Muscle of back (tissue), 3 donors: ENCODE measurements at regions not wholly inside any gene's neighbourhood (a gene's known extent, or its start where the extent isn't known, plus 50 kb on each side); places are given as distances from the start of the nearest gene placed in this dataset.
A peak's percentile ranks its signal among the peaks of the same experiment; 100 is the strongest.
"Not testable (repeated sequence)": the region's sequence is repeated elsewhere in the genome, so short reads cannot be mapped to it uniquely, and the experiment has no call there.

Experiments
- DNase-seq, 3 donors: peaks; one replicate each; pipeline versions ENCODE4 v3.0.0 to v3.0.0-alpha.2; 2013

DNA sequence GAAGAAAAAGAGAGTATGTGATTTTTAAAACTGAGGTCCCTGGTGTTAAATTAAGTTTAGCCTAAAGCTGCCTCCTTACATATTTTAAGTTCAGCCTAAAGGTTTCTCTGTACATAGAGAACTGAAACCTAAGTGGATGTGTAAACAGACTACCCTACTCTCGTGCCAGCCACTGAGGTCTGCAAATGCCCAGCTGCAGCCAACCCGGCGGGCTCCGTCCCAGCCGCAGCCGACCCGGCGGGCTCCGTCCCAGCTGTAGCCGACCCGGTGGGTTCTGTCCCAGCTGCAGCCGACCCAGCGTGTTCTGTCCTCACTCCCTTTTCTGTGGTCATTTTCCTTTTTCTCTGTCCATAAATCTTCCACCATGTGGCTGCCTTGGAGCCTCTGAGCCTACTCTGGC is 97.2 kb upstream of the SFSWAP start:
- no peak for DNase-seq

DNA sequence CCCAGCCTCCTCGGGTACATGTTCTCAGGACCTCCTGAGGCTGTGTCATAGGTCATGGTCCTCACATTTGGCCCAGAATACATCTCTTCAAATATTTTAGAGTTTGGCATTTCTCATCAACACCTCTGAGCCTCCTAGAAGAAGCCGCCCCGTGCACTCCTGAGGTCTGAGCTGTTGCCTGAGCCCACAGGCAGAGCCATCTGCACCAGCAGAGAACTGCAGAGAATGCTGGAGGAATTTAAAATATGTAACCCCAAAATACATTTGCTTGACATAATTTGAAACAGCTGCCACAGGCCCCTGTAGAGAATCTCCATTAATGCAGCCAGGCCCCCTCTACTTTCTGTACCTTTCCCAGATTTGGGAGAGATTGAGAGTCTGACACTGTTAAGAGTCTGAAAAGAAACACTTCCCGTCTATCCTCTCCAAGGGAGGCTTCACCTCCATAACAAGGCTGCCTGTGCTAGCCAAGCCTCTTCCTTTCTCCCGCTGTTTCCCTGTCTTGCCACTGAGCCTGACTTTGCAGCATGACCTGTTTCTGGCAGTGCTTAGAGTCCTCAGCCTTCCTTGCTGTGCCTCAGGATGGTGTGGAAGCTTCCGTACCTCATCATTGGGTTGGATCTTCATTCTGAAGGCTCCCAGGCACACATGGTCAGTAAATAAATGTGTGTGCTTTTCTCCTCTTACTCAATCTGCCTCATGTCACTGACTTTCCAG is 95.4 kb upstream of the SFSWAP start:
- DNase-seq, result no peak

DNA sequence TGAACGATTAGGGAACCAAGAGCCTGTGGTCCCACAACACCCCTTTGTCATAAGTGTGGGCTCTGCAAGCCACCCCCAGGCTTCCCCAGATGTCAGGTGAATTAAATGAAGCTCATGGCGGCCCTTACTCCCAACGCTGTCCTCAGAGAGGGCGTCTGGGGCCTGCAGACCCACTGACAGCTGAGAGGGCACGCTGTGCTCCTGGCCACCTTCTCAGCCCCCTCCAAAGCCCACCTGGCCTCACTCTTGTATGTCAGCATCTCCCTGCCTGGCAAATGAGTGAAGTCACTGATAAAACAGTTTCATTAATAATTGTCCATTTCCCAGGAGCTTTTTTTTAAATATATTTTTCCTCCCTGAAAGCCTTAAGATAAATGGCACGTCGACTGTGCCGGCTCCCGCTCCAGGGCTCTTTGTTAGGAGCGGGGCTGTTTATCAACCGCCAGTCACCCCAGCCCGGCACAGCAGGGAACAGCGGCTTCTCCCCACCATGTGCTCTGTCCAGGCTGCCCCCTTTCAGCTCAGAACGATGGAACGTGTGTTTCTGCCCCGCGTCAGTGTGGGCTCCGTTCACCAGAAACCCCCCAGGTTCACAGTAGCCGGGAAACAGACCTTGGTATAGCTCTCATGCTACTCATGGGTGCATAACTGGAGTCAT is 94.7 kb upstream of the SFSWAP start:
- DNase-seq, result no peak

DNA sequence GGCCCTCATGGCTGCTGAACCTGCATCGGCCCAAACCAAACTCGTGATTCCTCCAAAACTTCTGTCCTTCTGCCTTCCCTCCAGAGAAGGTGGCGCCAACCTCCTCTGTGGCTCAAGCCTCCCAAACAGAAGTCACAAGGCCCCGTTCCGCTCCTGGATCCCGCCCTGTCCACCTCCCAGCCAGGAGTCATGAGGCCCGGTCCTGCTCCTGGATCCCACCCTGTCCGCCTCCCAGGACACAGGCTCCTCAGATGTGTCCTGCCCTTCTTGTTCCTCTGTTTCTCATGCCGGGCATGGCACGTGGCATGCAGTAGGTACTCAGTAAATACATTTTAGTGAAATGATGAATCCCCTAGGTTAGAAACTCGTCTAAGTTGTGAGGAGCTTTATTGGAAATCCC is 94.2 kb upstream of the SFSWAP start:
- DNase-seq, result peak in 1 of 3 donors; percentile 68

DNA sequence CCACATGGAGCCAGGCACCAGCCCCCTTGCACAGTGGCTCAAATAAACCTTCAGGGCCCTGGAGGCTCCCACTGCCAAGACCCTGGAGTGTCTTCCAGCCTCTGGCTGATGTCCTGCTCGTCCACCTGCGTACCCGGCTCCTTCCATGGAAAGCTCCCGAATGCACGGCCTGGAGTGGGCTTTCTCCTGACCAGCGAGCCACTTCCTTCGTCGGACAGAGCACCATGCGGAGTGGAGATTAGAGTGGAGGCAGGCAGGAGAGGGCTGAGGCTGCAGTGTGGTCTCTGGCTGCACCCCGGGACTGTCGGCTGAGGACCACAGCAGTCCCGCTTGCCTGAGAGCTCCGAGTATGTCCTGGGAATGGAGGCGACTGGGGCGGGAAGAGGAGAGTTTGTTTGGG is 93.7 kb upstream of the SFSWAP start:
- DNase-seq, result no peak

DNA sequence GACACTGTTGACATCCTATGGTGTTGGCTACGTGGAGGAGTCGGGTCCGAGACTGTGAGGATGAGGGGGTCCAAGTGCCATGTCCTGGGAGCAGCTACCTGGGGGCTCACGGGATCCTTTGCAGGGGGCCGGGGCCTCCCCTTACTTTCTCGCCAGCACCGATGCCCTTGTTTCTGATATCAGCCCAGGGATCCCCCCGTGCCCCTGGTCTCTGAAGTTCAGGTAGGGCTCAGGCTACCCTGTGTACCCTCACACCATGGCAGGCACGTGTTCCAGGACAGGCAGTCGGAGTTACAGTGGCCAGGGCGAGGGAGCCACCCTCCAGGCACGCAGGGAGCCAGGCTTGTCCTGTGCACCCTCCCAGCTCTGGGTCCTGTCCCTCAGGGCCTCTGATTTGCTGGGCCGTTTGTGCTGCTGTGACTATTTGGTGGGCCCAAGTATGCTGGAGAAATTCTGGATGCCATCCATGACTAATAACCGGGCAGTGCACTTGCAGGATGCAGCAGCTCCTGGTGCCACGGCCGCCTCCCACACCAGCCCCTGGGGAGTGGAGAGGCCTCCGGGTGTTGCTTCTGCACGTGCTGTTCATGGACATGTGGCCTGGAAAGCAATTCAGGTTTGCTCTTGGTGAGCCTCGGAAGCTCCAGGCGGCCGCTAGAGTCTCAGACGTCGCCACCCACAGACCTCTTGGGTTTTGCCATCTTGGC is 93.1 kb upstream of the SFSWAP start:
- no peak for DNase-seq

DNA sequence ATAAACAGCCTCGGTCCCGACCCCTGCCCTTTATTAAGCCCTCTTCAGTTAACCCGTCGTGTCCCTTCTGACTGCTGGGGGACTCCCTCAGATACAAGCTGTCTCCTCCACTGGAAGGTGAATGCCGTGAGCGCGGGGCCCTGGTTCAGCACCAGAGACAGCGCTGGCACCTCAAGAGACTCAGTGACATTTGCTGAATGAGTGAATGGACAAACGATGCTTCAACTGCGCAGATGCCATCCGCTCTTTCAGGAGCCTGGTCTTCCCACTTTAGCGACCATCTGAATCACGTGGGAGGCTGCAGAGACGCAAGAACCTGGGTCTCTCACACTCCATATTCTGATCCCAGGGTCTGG is 92.6 kb upstream of the SFSWAP start:
- peak in 2 of 3 donors; percentile 34 to 61 for DNase-seq

DNA sequence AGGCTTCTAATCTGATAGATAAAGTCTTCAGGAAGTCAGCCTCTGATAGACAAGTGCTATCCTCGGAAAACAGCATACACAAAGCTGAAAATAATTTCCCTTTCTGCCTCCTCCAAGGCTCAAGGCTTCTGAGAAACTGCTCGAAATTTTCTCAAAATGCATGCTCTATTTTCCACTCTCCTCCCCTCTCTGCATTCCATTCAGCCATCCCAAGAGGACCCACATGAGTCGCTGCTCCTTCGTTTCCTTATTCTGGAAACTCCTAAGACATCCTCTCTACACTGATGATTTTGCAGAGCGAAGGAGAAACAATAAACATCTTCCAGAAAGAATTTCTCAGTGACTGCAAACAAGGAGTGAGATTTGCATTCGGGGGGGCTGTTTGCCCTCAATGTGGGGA is 92.2 kb upstream of the SFSWAP start:
- peak in 2 of 3 donors; percentile 29 to 65 for DNase-seq

DNA sequence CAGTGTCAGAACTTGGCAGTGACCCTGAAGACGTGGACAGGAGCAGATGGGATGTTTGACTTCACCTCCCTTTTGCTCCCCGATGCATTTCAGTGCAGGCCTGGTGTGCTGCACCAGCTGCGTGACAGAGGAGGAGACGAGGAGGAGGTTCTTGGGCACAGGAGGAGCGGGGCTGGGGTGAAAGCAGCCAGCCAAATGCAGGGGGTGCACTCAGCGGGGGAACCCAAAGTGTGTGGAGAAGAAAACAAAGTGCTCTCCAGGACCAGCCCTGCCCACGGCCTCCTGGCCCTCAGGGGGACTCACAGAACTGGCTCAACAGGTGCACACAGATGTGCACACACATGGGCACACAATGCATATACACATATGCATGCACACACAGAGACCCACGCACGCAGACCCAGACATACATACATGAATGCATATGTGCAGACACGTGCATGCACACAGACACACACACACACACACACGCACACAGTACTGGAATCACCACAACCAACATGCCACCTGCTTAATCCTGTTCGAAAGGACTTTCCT is 91.7 kb upstream of the SFSWAP start:
- DNase-seq, result no peak

DNA sequence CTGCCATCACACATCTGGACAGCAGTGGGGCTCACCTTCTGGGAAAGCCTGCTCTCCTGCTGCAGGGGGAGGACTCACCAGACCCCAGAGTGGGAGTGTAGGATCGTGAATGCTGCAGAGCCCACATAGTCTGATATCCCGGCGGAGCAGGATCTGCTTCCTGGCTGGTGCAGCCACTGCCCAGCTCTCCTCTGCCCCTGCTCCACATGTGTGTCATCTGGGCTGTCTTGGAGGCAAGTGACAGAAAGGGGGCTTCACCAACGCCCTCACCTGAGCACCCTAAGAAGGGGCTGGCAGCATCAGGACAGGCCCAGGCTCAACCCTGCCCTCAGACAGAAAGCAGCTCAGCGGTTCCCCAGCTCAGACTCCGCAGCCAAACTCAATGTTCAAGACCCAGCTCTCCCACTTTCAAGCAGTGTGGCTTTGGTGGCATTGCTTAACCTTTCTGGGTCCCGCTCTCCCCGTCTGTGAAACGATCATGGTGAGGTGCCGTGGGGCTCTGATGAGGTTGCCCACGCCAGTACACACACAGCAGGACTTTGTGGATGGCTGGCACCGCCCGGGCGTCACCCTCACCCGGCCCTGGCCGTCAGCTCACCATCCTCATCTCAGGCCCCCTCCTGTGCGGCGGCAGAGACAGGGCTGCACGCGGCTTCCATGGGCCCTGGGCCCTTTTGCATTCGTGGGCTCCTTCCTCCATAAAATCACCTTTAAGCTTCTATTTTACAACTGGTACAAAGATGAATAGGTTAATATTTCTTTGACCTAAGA is 91.0 kb upstream of the SFSWAP start:
- no peak for DNase-seq

DNA sequence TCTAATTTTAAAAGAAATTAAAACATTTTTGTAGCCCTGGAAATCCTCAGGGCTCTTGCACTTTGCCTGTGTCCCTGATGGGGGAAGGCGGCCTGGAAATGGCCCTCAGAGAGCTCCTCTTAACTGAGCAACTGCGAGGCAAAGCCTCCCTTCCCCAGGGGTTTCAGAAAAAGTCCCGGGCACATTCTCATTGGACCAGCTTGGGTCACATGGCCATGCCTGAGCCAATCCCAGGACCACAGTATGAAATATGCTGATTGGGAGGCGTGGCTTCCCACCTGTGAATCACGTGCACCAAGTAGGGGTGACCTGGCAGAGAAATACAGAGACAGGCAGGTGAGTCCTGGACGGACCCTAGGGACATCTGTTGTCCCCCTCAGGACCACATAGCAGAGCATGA is 90.4 kb upstream of the SFSWAP start:
- DNase-seq, result no peak

DNA sequence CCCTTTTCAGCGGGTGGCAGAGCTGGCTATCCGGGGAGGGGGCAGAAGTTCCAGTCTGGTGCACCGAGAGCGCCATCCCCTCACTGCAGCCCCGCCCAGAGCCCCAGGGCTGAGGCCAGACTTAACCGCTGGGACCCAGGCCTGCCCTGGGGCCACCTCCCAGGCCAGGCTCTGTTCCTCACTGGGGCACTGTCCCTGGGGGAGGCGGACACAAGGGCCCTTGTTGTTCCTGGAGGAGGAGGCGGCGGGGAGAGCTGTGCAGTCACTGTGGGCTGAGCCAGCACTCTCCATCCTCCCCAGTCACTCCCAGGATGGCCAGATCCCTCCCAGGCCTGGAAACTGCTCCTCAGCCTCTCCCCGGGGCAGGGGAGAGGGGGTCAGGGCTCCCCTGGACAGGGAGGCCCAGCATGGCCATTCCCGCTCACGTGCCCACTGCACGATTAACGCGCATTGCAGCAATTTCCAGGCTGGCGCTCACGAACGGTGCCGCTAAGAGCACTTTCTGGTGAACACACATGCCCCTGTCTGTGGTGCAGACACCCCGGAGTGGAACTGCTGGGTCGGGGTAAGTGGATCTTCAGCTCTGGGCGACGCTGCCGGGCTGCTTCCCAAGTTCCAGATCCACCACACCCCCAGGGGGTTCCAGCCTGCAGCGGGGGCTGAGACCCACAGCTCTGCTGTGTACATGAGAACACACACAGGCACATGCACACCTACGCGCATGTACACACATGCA is 89.8 kb upstream of the SFSWAP start:
- DNase-seq, result no peak

DNA sequence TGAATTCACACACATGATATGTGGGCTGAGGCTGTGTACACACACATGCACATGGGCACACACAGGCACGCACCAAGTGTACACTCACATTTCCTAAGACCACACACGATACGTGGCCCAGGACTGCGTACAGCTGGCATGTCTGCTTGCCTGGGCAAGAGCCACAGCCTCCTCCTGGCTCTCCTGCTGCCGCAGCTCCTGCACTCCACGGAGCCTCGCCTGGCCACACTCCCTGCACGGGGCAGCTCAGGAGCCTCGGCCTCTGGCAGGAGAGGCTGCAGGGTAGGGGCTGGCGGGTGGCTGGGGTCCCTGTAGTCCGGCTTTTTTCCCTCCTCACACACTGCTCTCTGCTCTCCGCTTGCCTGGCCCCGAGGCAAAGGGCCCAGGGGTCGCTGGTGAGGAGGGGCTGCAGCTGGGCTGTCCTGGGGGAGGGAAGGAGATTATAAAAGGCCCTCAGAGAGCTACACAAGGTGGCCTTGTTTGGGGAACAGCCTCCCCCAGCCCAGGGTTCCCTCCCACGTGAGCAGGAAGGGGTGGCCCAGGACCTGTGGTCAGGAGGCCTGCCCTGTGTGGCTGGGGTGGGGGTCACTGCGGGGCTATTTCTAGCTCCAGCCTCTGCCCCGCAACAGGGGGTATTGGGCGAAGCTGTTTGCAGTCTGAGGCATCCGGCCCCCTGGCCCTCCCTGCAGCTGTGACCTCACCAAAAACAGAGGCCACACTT is 89.0 kb upstream of the SFSWAP start:
- DNase-seq, result peak in 1 of 3 donors; percentile 64

DNA sequence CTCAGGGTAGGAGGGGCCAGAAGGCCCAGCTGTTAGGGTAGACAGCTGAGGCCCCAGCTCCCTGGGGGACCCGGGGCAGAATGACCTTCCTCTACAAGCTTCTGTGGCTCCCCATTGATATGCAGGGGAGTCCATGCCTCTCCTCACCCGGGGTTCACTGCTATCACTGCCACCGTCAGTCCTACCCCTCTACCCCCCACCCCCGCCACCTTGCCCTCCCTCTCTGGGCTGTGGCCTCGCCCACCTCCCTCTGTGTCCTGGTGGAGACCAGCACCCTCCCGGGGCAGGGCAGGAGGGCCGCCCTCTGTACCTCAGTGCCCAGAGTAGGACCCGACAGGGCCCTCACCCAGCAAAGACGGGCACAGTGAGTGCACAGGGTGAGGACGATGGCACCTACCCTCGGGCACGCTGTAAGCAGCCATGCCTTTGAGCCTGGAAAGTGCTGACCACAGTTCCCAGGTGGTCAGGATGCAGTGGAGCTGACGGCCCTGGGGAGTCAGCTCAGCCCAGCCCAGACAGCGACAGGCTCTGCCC is 88.4 kb upstream of the SFSWAP start:
- no peak for DNase-seq

DNA sequence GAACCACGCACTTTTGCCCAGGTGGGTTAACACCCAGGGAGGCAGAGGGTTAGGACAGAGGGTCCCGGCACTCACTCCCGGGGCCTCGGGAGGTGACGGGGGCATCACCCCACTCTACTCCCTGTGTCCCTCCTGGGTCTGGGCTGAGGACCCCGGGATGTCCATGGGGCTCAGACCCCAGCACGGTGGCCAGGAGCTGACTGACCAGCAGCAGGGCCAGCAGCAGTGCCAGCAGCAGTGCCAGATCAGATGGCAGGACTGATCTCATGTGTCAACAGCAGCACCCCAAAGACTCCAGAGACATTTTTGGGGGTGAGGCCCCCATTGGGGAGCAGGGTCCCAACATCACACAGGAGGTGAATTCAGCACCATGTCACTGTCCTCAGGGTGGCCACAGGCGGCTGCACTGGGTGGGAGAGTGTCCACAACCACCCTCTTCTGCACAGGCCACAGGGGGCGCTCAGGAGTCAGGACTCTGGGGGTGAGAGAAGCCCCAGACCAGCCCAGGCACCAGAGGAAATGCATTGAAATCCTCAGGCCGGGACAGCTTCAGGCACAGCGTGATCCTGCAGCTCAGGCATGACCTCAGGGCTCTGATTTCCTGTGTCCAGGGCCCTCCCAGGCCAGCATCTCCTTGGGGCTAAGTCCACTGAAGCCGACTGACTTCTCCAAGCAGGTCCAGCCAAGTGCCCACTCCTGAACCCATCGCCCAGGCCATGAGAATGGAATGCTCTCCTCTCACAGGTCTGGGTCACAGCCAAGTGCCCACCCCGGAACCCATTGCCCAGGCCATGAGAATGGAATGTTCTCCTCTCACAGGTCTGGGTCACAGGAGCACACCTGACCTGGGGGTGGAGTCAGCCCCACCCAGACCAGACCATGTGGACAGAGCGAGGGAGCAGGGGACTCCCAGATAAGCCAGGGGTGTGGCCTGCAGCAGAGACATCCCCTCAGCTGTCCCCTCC is 87.2 kb upstream of the SFSWAP start:
- DNase-seq, result not testable (repeated sequence)

DNA sequence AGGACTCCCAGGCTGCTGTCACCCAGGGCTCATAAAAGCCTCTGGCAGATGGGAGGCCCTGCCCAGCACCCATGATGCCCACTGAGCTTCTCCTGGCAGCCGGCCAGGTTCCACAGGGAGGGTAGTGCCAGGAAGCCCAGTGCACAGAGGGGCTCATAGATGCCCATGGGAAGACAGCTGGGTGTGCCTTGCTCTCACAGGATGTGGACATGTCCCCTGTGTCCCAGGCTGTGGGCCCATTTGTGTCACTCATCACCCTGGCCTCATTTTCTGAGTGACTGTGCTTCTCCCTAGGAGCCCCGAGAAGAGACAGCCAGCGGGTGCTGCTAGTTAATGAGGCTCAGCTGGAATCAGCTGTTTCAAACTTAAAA is 86.5 kb upstream of the SFSWAP start:
- peak in 1 of 3 donors; percentile 39 for DNase-seq

DNA sequence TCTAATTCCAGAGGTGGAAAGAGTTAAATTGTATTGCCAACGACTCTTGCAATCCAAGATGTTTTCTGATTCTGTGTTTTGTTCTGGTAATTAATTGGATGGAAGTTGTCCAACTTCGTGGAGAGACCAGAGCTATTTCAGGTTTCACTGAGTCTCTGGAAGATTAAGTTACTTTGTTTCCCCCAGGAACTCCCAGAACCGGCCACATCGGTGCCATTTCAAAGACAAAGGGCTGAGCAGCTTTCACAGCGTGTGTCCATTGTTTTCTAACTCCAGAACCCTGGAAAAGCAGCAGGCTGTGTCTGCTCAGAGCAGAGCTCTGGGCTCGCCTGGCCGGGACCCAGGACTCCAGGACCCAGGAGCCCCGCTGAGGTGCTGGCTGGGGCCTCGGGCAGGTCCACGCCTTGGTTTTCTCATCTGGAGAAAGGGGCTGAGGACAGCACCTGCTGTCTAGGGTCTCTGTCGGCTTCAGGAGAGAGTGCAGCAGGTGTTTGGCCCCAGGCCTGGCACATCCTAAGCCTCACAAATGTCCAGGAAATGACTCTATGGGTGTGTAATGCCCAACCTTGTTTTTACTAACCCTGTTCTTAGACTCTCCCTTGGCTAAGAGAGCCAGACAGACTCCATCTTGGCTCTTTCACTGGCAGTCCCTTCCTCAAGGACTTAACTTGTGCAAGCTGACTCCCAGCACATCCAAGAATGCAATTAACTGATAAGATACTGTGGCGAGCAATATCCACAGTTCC is 86.0 kb upstream of the SFSWAP start:
- DNase-seq, result peak in 2 of 3 donors; percentile 40 to 62

DNA sequence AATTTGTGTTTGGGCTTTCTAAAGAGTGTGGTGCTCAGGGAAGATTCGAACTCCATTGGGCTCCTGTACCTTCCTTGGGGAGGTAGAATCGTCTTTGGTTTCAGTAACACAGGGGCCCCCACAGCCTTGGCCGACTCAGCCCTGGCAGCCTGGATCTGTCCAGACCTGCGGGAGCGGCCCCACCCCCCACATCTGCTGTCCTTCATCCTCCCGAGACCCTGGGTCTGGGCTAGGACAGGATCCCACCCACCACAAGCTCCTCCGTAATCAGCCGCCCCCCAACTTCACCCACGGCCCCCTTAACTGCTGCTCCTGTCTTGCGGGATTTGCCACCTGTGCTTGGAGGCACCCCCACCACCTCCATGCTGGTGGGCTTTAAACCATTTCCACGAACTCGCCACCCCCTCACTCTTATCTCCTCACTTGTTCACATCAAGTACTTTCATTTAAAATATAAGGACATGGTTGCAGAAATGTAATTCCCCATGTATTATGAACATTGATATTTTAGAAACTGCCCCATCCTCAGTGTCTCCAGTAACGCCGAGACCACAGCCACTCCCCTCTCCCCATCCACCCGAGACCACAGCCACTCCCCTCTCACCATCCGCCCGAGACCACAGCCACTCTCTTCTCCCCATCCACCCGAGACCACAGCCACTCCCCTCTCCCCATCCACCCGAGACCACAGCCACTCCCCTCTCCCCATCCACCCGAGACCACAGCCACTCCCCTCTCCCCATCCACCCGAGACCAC is 84.7 kb upstream of the SFSWAP start:
- DNase-seq, result not testable (repeated sequence)
